WERI-Rb-1 (cell line): ENCODE measurements at regions not wholly inside any gene's neighbourhood (a gene's known extent, or its start where the extent isn't known, plus 50 kb on each side); places are given as distances from the start of the nearest gene placed in this dataset.

ENCODE experiments used
- DNase-seq: peaks from one replicate; pipeline ENCODE4 v3.0.0-alpha.2; 2020
- H3K27ac ChIP-seq: fragments of 250-450 bp; sonication (Bioruptor Pico); 2 replicates; pipeline ENCODE4 v1.5.1; 2020; ENCODE audit warnings: mild to moderate bottlenecking, moderate library complexity
- H3K27me3 ChIP-seq: fragments of 250-450 bp; sonication (Bioruptor Pico); 2 replicates; pipeline ENCODE4 v1.5.1; 2021; ENCODE audit warnings: mild to moderate bottlenecking, low read depth, moderate library complexity; ENCODE audit not compliant: insufficient read depth, severe bottlenecking
- H3K36me3 ChIP-seq: fragments of 250-450 bp; sonication (Bioruptor Pico); 2 replicates; pipeline ENCODE4 v1.5.1; 2020; ENCODE audit warnings: mild to moderate bottlenecking, moderate library complexity
- H3K4me3 ChIP-seq: 2 replicates; pipeline ENCODE4 v1.5.1; 2011; ENCODE audit warnings: low read depth, mild to moderate bottlenecking, control low read depth, low read length
- H3K9me3 ChIP-seq: fragments of 250-450 bp; sonication (Bioruptor Pico); 2 replicates; pipeline ENCODE4 v1.5.1; 2021; ENCODE audit warnings: mild to moderate bottlenecking, moderate library complexity; ENCODE audit not compliant: severe bottlenecking
- TF ChIP-seq, protein P1 (sequence below): IDR thresholded peaks from 2 replicates; pipeline ENCODE4 v1.5.1; 2011; ENCODE audit warnings: low read depth, mild to moderate bottlenecking, control low read depth, inconsistent platforms, low read length

- H3K4me3 ChIP-seq: no peak overlapping the region
- no peaks in the 10 kb centered on the region for H3K36me3 ChIP-seq
- TF ChIP-seq, protein P1, sequence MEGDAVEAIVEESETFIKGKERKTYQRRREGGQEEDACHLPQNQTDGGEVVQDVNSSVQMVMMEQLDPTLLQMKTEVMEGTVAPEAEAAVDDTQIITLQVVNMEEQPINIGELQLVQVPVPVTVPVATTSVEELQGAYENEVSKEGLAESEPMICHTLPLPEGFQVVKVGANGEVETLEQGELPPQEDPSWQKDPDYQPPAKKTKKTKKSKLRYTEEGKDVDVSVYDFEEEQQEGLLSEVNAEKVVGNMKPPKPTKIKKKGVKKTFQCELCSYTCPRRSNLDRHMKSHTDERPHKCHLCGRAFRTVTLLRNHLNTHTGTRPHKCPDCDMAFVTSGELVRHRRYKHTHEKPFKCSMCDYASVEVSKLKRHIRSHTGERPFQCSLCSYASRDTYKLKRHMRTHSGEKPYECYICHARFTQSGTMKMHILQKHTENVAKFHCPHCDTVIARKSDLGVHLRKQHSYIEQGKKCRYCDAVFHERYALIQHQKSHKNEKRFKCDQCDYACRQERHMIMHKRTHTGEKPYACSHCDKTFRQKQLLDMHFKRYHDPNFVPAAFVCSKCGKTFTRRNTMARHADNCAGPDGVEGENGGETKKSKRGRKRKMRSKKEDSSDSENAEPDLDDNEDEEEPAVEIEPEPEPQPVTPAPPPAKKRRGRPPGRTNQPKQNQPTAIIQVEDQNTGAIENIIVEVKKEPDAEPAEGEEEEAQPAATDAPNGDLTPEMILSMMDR: no peak
These were observed 802.7 kb upstream of the IGFBP3 start for GRCh38 chr7:46723742-46724141.

GRCh38 chr7:46723003-46723402 is 801.9 kb upstream of the IGFBP3 start:
- H3K27ac ChIP-seq: no peak overlapping the region
- no peak for DNase-seq

More at GRCh38 chr7:46723742-46724141, 802.7 kb upstream of the IGFBP3 start:
- H3K27ac ChIP-seq: no peak overlapping the region
- no peaks in the 10 kb centered on the region for H3K9me3 ChIP-seq
- no peaks in the 10 kb centered on the region for H3K27me3 ChIP-seq
- no peak for DNase-seq

DNA sequence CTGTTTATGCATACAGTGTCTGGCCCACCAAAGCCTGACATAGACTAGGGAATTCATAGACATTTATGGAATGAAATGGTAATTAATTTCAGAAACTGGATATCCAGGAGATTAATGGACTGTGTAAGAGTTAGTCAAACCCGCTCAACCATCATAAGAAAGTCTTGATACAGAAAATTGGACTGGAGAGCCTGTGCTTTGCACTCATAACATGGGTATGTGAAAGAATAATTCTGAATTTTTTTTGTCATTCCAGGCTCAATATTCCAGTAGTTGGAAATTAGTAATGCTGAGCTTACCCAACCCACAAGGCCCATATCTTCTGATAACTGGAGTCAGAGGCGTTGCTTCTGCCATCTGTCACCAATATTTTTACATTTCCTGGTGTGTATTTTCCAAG is 799.7 kb upstream of the IGFBP3 start:
- DNase-seq: no peak
- Histone ChIP-seq H3K27me3 (no peaks in the 10 kb centered on the region), H3K27ac (no peak overlapping the region), H3K9me3 (no peaks in the 10 kb centered on the region), H3K36me3 (no peaks in the 10 kb centered on the region), H3K4me3 (no peak overlapping the region)
- TF ChIP-seq, protein P1: no peak

More at GRCh38 chr7:46723003-46723402, 801.9 kb upstream of the IGFBP3 start:
- Histone ChIP-seq H3K9me3 (no peaks in the 10 kb centered on the region), H3K4me3 (no peak overlapping the region), H3K27me3 (no peaks in the 10 kb centered on the region), H3K36me3 (no peaks in the 10 kb centered on the region)
- TF ChIP-seq, protein P1: no peak

DNA sequence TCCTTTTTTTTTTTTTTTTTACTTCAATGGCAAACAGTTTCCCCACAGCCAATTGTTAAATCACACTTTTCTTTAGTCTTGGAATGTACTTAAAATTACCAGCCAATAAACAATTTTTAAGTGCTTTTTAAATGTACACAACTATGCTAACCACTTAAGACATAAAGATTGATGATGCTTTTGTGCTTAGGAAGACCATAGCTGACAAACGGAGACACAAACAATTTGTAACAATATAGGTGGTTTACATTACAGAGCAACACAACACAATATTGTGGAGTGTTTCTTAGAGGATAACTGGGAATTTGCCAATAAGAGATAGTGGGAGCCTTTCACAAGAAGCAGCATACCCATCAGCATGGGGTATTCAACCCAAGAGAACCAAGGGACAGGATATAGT is 798.5 kb upstream of the IGFBP3 start:
- no peak overlapping the region for H3K4me3 ChIP-seq
- TF ChIP-seq, protein P1: no peak
- DNase-seq: no peak

DNA sequence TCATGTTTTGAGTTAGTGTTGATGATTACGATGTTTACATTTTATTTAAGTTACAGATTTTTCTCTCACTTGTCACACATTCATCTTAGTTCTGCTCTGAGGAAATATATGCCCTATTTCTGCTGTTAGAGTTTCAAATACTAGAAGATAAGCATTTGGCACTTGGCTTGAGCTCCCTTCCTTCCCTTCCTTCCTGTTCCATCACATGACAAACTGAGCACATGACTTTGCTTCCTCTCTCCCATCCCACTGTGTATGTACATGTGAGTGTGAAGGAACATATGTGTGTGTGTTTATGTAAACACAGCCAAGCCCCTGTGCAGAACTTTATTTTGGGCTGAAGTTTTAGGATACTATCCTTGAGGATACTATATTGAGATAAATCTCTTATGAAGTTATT is 795.9 kb upstream of the IGFBP3 start:
- Histone ChIP-seq H3K36me3 (no peaks in the 10 kb centered on the region), H3K9me3 (no peaks in the 10 kb centered on the region), H3K27me3 (no peaks in the 10 kb centered on the region), H3K4me3 (no peak overlapping the region), H3K27ac (no peak overlapping the region)
- TF ChIP-seq, protein P1: no peak
- no peak for DNase-seq

More for the DNA sequence above, 798.5 kb upstream of the IGFBP3 start:
- H3K27ac ChIP-seq: no peak overlapping the region
- H3K9me3 ChIP-seq: no peaks in the 10 kb centered on the region
- no peaks in the 10 kb centered on the region for H3K27me3 ChIP-seq
- no peaks in the 10 kb centered on the region for H3K36me3 ChIP-seq

GRCh38 chr7:46715579-46715978 is 794.5 kb upstream of the IGFBP3 start:
- no peak overlapping the region for H3K4me3 ChIP-seq
- TF ChIP-seq, protein P1: no peak
- H3K36me3 ChIP-seq: no peaks in the 10 kb centered on the region
- H3K9me3 ChIP-seq: no peaks in the 10 kb centered on the region
- H3K27ac ChIP-seq: no peak overlapping the region
- no peaks in the 10 kb centered on the region for H3K27me3 ChIP-seq
- DNase-seq: no peak
